Peyer's patch (tissue), 4 donors: ENCODE measurements at regions not wholly inside any gene's neighbourhood (a gene's known extent, or its start where the extent isn't known, plus 50 kb on each side); places are given as distances from the start of the nearest gene placed in this dataset.

ENCODE experiments used
- CTCF ChIP-seq, 6 experiments: fragments of 450-650 bp in 4 of 6; fragments of 200-600 bp in 2 of 6; sonication (generic) in 1 of 6; IDR thresholded peaks; one replicate each; pipeline ENCODE4 v1.5.1; 2017 to 2019; ENCODE audit warnings: antibody characterized with exemption in 6 of 6, mild to moderate bottlenecking in 3 of 6, moderate library complexity in 1 of 6
- POLR2A ChIP-seq, 2 donors: fragments of 450-650 bp; IDR thresholded peaks; one replicate each; pipeline ENCODE4 v1.5.1; 2017; ENCODE audit warnings: antibody characterized with exemption in 2 of 2, mild to moderate bottlenecking in 2 of 2, moderate library complexity in 2 of 2

GRCh38 chr2:7974936-7975335, 706.9 kb upstream of the ID2 start:
- TF ChIP-seq CTCF (IDR thresholded peaks at IDR 0.05) (no peak), POLR2A (IDR thresholded peaks at IDR 0.05) (no peak)
